NCI-H2107 treated with DMSO at 0.1 percent for 48 hours (cell line): ENCODE measurements at regions not wholly inside any gene's neighbourhood (a gene's known extent, or its start where the extent isn't known, plus 50 kb on each side); places are given as distances from the start of the nearest gene placed in this dataset.

Experiments used
- DNase-seq: peaks from one replicate; lab custom pipeline; 2025; ENCODE audit not compliant: unreplicated experiment; lab: John Stamatoyannopoulos, UW

- DNase-seq, result no peak
These were observed 270.5 kb downstream of the BMP2 start for GRCh38 chr20:7038029-7038428.

- DNase-seq, result no peak
These were observed 290.1 kb downstream of the BMP2 start for GRCh38 chr20:7057611-7058010.

GRCh38 chr20:7078804-7079203, 311.3 kb downstream of the BMP2 start:
- no peak for DNase-seq

GRCh38 chr20:7080472-7080871, 313.0 kb downstream of the BMP2 start:
- no peak for DNase-seq

- no peak for DNase-seq
These were observed 318.0 kb downstream of the BMP2 start for GRCh38 chr20:7085467-7085866.

GRCh38 chr20:7087803-7088202, 320.3 kb downstream of the BMP2 start:
- DNase-seq, result no peak

GRCh38 chr20:7090001-7090400, 322.5 kb downstream of the BMP2 start:
- no peak for DNase-seq

- no peak for DNase-seq
These were observed 323.3 kb downstream of the BMP2 start for GRCh38 chr20:7090811-7091210.

- DNase-seq, result no peak
These were observed 324.2 kb downstream of the BMP2 start for GRCh38 chr20:7091655-7092054.

GRCh38 chr20:7094438-7094997, 327.0 kb downstream of the BMP2 start:
- DNase-seq, result no peak

GRCh38 chr20:7106910-7107309, 339.4 kb downstream of the BMP2 start:
- no peak for DNase-seq

GRCh38 chr20:7108929-7109328, 341.4 kb downstream of the BMP2 start:
- DNase-seq, result no peak

- no peak for DNase-seq
These were observed 346.3 kb downstream of the BMP2 start for GRCh38 chr20:7113577-7114466.

GRCh38 chr20:7123457-7123856, 356.0 kb downstream of the BMP2 start:
- DNase-seq, result no peak

GRCh38 chr20:7124120-7124519, 356.6 kb downstream of the BMP2 start:
- DNase-seq, result no peak

GRCh38 chr20:7136886-7137285, 369.4 kb downstream of the BMP2 start:
- no peak for DNase-seq

- no peak for DNase-seq
These were observed 370.1 kb downstream of the BMP2 start for GRCh38 chr20:7137395-7138151.

GRCh38 chr20:7144464-7144863, 377.0 kb downstream of the BMP2 start:
- DNase-seq, result no peak

- DNase-seq, result no peak
These were observed 379.2 kb downstream of the BMP2 start for GRCh38 chr20:7146552-7147219.

GRCh38 chr20:7147220-7147601, 379.7 kb downstream of the BMP2 start:
- no peak for DNase-seq

GRCh38 chr20:7151676-7152470, 384.4 kb downstream of the BMP2 start:
- no peak for DNase-seq
